NCI-H748 treated with DMSO at 0.1 percent for 48 hours (cell line): ENCODE measurements at regions not wholly inside any gene's neighbourhood (a gene's known extent, or its start where the extent isn't known, plus 50 kb on each side); places are given as distances from the start of the nearest gene placed in this dataset.
"Not testable (repeated sequence)": the region's sequence is repeated elsewhere in the genome, so short reads cannot be mapped to it uniquely, and the experiment has no call there.

Experiments used
- DNase-seq: peaks from one replicate; lab custom pipeline; 2025; lab: John Stamatoyannopoulos, UW

GRCh38 chr6:26267083-26267589, 97.9 kb upstream of the BTN3A2 start:
- DNase-seq = no peak

GRCh38 chr6:26268659-26269402, 96.2 kb upstream of the BTN3A2 start:
- peak; percentile 61 for DNase-seq

DNA sequence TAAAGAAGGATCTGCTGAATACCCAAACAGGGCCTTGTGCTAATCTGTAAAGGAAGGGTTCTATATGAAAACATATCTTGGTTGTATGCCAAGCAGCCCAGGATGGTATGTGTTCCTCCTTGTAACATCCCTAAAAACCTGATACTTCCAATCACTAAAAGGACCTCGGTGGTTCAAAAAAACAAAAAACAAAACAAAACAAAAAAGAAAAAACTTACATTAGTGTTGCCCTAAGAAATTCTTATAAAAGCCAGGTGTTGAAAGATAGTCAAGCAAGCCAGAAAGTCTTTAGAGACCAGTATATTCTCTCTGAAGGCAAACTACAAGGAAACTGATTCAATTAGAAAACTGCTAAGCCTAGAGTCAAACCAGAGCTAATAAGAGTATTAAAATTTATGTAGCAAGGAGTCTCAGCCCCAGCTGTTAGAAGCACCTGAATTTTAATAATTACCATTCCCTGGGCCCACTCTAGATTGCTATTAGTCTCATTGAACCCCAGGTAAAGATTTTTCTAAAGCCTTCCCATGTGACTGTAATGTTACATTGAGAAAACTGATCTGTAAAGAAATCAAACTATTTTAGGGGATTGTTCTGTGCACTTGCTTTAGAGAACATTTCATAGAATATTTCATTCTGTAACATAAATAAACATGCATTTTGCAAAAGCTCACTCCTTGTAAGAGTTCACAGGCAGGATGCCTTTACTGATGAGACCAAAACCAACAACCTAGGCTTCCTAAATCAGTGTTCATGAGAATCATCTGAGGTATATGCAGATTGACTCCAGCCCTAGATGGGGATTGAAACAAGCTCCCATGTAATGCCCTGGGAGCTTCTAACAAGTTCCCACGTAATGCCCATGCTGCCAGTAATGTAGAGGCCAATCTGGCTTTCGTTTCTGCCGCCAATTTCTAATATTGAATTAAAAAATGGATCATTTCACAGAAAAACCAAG, 95.2 kb upstream of the BTN3A2 start:
- peak; percentile 53 for DNase-seq

- DNase-seq = peak; percentile 70
Measured at GRCh38 chr6:26270486-26270861, 94.5 kb upstream of the BTN3A2 start.

GRCh38 chr6:26270903-26271667, 93.9 kb upstream of the BTN3A2 start:
- DNase-seq = peak; percentile 98

DNA sequence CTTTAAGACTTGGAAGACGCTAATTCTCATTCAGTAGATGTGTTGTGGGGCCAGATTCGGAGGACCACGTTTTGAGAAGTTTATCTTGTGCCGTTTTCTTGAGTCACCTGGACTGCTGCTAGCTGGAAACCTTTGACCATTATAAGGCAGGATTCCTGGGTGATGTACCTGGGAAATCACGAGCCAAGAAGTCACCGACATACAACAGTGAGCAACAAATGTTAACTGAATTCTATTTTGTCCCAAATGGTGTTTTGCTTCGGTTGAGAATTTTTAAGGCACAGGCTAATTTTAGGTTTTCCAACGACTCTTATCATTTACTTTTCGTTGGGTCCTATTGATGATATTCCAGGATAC, 93.4 kb upstream of the BTN3A2 start:
- DNase-seq = no peak

DNA sequence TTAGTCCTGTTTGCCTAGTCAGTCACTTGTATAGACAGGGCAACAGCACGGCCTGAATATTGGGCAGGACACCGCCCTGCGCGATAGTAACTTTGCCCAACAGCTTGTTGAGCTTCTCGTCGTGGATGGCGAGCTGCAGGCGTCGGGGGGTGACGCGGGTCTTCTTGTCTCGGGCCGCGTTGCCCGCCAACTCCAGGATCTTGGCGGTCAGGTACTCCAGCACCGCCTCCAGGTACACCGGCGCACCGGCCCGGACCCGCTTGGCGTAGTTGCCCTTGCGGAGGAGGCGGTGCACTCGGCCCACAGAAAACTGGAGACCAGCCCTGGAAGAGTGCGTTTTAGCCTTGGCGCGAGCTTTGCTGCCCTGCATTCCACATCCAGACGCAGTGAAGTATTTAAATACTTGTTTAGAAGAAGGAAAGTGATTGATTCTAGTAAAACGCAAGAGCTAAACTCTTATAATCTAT, 92.8 kb upstream of the BTN3A2 start:
- peak; percentile 82 for DNase-seq

DNA sequence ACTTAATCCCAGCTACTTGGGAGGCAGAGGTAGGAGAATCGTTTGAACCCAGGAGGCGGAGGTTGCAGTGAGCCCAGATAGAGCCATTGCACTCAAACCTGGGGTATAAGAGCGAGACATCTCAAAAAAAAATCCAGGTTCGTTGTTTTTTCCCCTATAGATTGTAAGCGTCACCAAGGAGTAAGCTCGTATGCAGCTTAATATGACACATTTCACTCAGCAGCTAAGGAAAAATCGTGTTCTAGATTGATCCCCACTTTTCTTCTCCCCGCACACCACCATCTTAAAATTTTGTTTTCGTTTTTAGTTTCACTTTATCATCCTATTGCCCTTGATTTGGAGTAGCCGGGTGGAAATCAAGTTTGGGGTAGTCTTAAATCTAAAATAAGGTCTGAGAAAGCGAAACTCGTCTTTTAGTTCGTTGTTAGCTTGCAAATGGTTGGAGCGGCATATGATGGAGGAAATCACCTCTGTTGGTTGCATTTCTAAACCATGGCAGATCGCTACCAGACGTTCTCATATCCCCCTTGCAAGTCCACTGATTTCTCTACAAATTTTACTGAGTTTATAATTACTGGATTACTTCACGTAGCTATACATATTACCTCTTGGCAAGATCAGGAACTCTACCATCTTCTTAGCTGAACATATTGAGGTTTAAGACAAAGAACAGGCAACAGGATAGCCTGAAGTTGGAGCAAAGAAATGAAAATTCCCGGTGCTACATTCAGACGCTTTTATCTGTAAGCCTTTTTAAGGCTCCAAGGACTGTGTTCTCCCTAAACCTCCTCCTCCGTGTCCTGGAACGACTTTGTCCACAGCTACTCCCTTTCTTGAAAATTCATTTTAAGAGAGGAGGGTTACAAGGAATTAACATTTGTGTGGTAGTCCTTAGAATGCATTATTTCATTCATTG, 91.1 kb upstream of the BTN3A2 start:
- DNase-seq = peak; percentile 60

DNA sequence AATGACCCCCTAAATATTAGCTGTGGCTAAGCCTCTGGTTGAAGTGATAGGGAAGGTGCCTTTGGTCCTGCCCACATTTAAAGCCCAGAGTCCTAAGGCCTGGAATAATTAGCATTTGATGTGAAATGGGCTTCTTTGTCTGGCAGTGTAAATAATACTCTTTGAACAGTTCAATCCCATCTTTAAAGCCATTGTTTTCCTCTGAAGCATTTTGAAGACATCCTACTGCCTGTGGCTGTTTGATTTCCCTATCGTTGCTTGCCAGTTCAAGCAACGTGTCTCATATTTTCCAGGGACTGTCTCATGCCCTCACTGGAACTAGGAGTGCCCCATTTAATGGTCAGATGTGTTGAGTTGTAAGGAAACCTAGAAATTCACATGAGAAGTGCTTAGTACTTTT, 89.3 kb upstream of the BTN3A2 start:
- DNase-seq = no peak

GRCh38 chr6:26276841-26277648, 88.0 kb upstream of the BTN3A2 start:
- no peak for DNase-seq

DNA sequence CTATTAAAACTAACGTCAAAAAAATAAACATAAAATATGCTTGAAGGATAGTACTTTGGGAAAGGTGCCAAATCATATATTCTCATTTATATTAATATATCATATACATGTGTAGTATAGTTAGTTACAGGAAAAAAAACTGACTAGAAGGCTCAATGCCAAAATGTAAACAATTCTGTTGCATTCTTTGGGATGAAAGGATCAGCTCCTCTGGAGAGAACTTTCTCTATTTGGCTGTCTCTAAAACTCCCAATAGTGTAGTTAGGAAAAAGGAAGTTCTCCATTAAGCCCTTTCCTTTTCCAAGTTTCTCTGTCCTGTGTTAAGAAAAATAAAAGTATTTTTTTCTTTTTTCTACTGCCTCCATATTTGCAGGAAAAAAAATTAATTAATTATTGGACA, 86.5 kb upstream of the BTN3A2 start:
- DNase-seq = no peak

DNA sequence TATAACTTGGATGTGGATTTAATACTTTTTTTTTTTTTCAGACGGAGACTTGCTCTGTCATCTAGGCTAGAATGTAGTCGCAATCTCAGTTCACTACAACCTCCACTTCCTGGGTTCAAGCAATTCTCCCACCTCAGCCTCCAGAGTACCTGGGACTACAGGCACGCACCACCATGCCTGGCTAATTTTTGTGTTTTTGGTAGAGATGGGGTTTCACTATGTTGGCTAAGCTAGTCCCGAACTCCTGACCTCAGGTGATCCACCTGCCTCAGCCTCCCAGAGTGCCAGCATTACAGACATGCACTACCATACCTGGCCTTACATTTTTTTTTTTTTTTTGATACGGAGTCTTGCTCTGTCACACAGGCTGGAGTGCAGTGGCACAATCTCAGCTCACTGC, 85.6 kb upstream of the BTN3A2 start:
- not testable (repeated sequence) for DNase-seq

GRCh38 chr6:26280407-26280806, 84.6 kb upstream of the BTN3A2 start:
- DNase-seq = no peak

DNA sequence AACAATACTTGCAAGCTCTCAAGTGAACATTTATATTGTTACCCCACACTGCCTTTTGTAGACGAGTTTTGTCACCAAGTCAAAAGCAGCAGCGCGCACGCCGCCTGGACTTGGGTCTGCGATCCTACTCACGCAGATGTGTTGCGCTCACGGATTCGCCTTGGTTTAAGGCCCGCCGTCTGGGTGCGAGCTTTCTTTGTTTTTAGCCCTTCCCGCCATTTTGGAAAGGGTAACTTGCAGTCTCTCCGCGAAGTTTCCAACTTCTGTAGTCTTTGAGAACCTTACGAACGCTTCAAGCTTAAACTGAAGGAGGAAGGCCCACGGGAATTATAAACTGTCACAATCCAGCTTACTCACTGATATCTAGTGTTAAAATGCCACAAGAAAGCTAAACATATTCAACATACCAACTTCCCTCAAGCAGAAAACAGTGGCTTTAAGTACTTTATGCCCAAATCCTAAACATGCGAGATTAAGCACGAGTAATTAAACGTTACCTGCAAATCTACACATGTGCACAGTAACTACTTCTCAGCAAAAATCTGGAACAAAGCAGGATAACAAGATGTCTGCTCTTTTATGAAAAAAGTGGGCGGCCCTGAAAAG, 80.4 kb upstream of the BTN3A2 start:
- no peak for DNase-seq

GRCh38 chr6:26285143-26286134, 79.6 kb upstream of the BTN3A2 start:
- DNase-seq = peak; percentile 97

GRCh38 chr6:26286168-26286877, 78.7 kb upstream of the BTN3A2 start:
- DNase-seq = peak; percentile 79

- no peak for DNase-seq
Measured at GRCh38 chr6:26288155-26288554, 76.8 kb upstream of the BTN3A2 start.

DNA sequence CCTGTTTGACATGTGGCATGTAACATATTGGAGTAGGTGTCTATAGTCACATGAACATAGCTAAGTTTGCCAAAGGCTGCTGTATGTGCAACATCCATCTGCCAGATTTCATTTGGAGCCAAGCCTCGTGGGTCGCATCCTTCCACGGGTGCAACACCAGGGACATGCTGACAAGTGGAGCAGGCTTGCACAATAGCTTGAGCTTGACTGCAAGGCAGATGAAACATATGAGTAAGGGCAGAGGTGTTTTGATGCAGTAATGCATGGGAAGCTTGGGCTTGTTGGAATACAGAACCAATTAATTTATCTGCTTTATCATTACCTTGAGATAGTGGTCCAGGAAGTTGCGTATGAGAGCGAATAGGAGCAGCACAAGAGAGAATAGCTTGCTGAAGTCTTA, 74.1 kb upstream of the BTN3A2 start:
- no peak for DNase-seq
